Mucosa of stomach (tissue), 1 donor: ENCODE measurements at regions not wholly inside any gene's neighbourhood (a gene's known extent, or its start where the extent isn't known, plus 50 kb on each side); places are given as distances from the start of the nearest gene placed in this dataset.

Experiments
- H3K27me3 ChIP-seq: one replicate; pipeline ENCODE4 v1.7.0; 2013; ENCODE audit warnings: mild to moderate bottlenecking, low read length; ENCODE audit not compliant: control insufficient read depth, insufficient read depth
- H3K36me3 ChIP-seq: one replicate; pipeline ENCODE4 v1.7.0; 2013; ENCODE audit warnings: low read length; ENCODE audit not compliant: control insufficient read depth, insufficient read depth
- H3K4me1 ChIP-seq: one replicate; pipeline ENCODE4 v1.7.0; 2013; ENCODE audit warnings: mild to moderate bottlenecking, low read length; ENCODE audit not compliant: control insufficient read depth, insufficient read depth
- H3K4me3 ChIP-seq: one replicate; pipeline ENCODE4 v1.7.0; 2013; ENCODE audit warnings: low read length
- H3K9ac ChIP-seq: one replicate; pipeline ENCODE4 v1.7.0; 2013; ENCODE audit warnings: mild to moderate bottlenecking, low read length, moderate library complexity
- H3K9me3 ChIP-seq: one replicate; pipeline ENCODE4 v1.7.0; 2013; ENCODE audit warnings: mild to moderate bottlenecking, low read length, moderate library complexity; ENCODE audit not compliant: control insufficient read depth
- donor health status: Pancreatic carcinoma.

- H3K4me1 ChIP-seq, result peaks cover 38% of the 10 kb centered on the region
- H3K9ac ChIP-seq, result no peak overlapping the region
- H3K4me3 ChIP-seq, result no peak overlapping the region
- H3K27me3 ChIP-seq, result no peaks in the 10 kb centered on the region
- H3K36me3 ChIP-seq, result no peaks in the 10 kb centered on the region
- H3K9me3 ChIP-seq, result no peaks in the 10 kb centered on the region
Observed at GRCh38 chr7:23966941-23967340, 256.9 kb downstream of the STK31 start.

GRCh38 chr7:23967949-23968599, 258.1 kb downstream of the STK31 start:
- H3K36me3 ChIP-seq, result no peaks in the 10 kb centered on the region
- no peaks in the 10 kb centered on the region for H3K27me3 ChIP-seq
- H3K9me3 ChIP-seq, result no peaks in the 10 kb centered on the region
- no peak overlapping the region for H3K4me3 ChIP-seq
- H3K4me1 ChIP-seq, result peaks cover 38% of the 10 kb centered on the region
- no peak overlapping the region for H3K9ac ChIP-seq

GRCh38 chr7:23968791-23969190, 258.8 kb downstream of the STK31 start:
- Histone ChIP-seq H3K27me3 (no peaks in the 10 kb centered on the region), H3K9ac (no peak overlapping the region), H3K9me3 (no peaks in the 10 kb centered on the region), H3K4me1 (peaks cover 38% of the 10 kb centered on the region), H3K4me3 (no peak overlapping the region), H3K36me3 (no peaks in the 10 kb centered on the region)

DNA sequence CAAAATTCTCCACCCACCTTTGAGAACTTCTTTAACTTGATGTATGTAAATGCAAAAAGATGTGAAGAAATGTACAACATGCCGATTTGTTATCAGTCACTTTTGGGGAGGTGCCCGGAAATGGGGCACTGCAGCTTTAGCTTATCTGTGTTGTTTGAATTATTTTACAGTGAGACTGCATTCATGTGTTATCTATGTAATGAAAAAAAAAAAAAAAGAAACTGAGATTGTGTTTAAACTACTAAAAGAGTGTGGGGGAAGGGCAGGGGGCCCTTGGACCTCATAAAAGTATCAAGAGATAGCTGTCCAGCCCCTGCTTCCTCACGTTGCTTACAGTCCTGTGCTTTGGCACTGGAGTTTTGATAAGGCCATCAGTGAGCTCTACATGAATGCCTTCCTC, 259.4 kb downstream of the STK31 start:
- Histone ChIP-seq H3K36me3 (no peaks in the 10 kb centered on the region), H3K9ac (no peak overlapping the region), H3K4me1 (peaks cover 38% of the 10 kb centered on the region), H3K9me3 (no peaks in the 10 kb centered on the region), H3K4me3 (no peak overlapping the region), H3K27me3 (no peaks in the 10 kb centered on the region)

DNA sequence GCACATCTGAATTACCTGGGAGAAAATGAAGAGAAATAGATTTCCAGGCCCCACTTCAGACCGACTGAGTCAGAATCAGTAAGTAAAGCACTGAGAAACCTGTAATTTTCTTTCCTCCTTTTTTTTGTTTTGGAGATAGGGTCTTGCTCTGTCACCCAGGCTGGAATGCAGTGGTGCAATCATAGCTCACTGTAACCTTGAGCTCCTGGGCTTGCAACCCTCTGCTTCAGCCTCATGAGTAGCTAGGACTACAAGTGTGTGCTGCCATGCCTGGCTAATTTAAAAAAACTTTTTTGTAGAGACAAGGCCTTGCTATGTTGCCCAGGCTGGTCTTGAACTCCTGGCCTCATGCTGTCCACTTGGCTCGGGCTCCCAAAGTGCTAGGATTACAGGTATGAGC, 260.2 kb downstream of the STK31 start:
- no peaks in the 10 kb centered on the region for H3K27me3 ChIP-seq
- no peaks in the 10 kb centered on the region for H3K9me3 ChIP-seq
- H3K4me3 ChIP-seq, result no peak overlapping the region
- peaks cover 38% of the 10 kb centered on the region for H3K4me1 ChIP-seq
- H3K36me3 ChIP-seq, result no peaks in the 10 kb centered on the region
- H3K9ac ChIP-seq, result no peak overlapping the region

- Histone ChIP-seq H3K4me1 (peaks cover 32% of the 10 kb centered on the region), H3K36me3 (no peaks in the 10 kb centered on the region), H3K27me3 (no peaks in the 10 kb centered on the region), H3K4me3 (no peak overlapping the region), H3K9me3 (no peaks in the 10 kb centered on the region), H3K9ac (no peak overlapping the region)
Observed at GRCh38 chr7:23971031-23971430, 261.0 kb downstream of the STK31 start.

DNA sequence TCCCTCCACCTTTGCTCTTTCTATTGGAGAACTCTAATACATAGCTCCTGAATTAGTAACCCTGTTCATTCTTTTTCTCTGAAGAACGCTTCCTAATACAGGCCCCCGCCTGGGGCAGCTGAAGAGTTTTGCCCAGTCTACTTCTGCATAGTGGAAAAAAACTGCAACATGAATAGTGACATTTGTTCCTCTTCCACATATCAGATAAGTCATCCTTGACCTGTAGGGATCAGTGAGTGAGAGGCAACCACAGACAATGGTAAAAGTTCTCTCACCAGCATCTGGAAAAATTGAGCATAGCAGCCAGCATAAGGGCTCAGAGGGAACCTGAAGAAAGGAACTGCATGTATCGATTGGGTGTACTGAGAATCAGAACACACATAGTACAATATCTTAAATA, 262.0 kb downstream of the STK31 start:
- Histone ChIP-seq H3K27me3 (no peaks in the 10 kb centered on the region), H3K4me3 (no peak overlapping the region), H3K9ac (no peak overlapping the region), H3K9me3 (no peaks in the 10 kb centered on the region), H3K36me3 (no peaks in the 10 kb centered on the region), H3K4me1 (peaks cover 31% of the 10 kb centered on the region)

DNA sequence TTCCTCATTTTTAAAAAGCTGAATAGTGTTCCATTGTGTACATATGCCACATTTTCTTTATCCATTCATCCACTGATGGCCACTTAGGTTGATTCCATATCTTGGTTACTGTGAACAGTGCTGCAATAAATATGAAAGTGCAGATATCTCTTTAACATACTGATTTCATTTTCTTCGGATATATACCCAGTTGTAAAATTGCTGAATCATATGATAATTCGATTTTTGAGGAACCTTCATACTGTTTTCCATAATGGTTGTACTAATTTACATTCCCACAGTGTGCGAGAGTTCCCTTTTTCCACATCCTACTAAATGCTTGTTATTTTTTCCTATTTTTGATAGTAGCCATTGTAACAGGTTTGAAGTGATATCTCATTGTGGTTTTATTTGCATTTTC, 263.2 kb downstream of the STK31 start:
- H3K27me3 ChIP-seq, result no peaks in the 10 kb centered on the region
- H3K4me1 ChIP-seq, result peaks cover 19% of the 10 kb centered on the region
- no peak overlapping the region for H3K9ac ChIP-seq
- no peaks in the 10 kb centered on the region for H3K36me3 ChIP-seq
- H3K4me3 ChIP-seq, result no peak overlapping the region
- H3K9me3 ChIP-seq, result no peaks in the 10 kb centered on the region

DNA sequence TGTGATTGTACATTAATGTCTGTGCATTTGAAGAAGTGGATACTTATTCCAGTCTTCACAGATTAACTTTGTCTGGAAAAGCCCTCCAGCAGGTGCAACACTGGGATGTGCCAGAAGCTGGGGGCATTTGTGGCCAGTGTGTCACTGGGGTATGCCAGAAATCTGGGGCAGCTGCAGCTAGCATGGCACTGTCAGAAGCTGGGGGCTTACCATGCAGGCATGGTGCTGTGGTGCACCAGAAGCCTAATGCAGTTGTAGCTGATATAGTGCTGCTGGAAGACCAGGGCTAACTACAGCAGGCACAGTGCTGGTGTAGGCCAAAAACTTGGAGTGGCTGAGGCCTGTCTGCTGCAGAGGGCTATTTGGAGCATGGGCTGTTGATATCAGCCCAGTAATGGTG, 270.1 kb downstream of the STK31 start:
- Histone ChIP-seq H3K27me3 (no peaks in the 10 kb centered on the region), H3K36me3 (no peaks in the 10 kb centered on the region), H3K4me3 (no peak overlapping the region), H3K9ac (no peak overlapping the region), H3K4me1 (no peaks in the 10 kb centered on the region), H3K9me3 (no peaks in the 10 kb centered on the region)

- H3K4me3 ChIP-seq, result no peak overlapping the region
- no peaks in the 10 kb centered on the region for H3K36me3 ChIP-seq
- no peaks in the 10 kb centered on the region for H3K4me1 ChIP-seq
- no peaks in the 10 kb centered on the region for H3K9me3 ChIP-seq
- H3K27me3 ChIP-seq, result no peaks in the 10 kb centered on the region
- no peak overlapping the region for H3K9ac ChIP-seq
Observed at GRCh38 chr7:23981314-23981713, 271.3 kb downstream of the STK31 start.

- no peak overlapping the region for H3K9ac ChIP-seq
Observed at GRCh38 chr7:23981758-23982157, 271.7 kb downstream of the STK31 start.

GRCh38 chr7:24005517-24005916, 278.5 kb upstream of the NPY start:
- no peaks in the 10 kb centered on the region for H3K4me1 ChIP-seq
- no peaks in the 10 kb centered on the region for H3K27me3 ChIP-seq
- no peaks in the 10 kb centered on the region for H3K36me3 ChIP-seq
- no peaks in the 10 kb centered on the region for H3K9me3 ChIP-seq
- H3K4me3 ChIP-seq, result no peak overlapping the region
- H3K9ac ChIP-seq, result no peak overlapping the region

More at GRCh38 chr7:23981758-23982157, 271.7 kb downstream of the STK31 start:
- H3K36me3 ChIP-seq, result no peaks in the 10 kb centered on the region
- H3K4me1 ChIP-seq, result no peaks in the 10 kb centered on the region
- no peaks in the 10 kb centered on the region for H3K27me3 ChIP-seq
- H3K9me3 ChIP-seq, result no peaks in the 10 kb centered on the region
- H3K4me3 ChIP-seq, result no peak overlapping the region

DNA sequence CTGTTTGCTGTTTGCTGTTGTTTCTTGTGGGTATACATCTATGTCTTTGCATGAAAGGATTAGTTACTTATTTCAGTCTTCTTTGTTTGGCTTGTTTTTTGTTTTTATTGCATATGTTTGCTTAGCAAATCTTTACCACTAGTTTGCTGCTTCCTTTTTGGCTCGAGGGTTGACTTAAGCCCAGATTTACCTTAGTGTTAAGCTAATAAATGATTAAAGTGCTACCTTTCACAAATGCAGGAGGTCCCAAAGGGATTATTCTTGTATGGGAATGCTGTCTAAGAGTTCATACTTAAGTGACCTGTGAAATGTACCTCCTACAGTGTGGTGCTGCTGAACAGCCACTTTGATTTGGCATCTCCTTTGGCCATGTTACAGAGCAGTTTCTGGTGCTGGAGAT, 273.5 kb upstream of the NPY start:
- no peaks in the 10 kb centered on the region for H3K36me3 ChIP-seq

More for the DNA sequence above, 273.5 kb upstream of the NPY start:
- H3K9me3 ChIP-seq, result no peaks in the 10 kb centered on the region
- no peak overlapping the region for H3K9ac ChIP-seq
- H3K4me3 ChIP-seq, result no peak overlapping the region
- H3K4me1 ChIP-seq, result no peaks in the 10 kb centered on the region
- no peaks in the 10 kb centered on the region for H3K27me3 ChIP-seq
